DMS114 treated with DMSO at 0.1 percent for 48 hours (cell line): ENCODE measurements at regions not wholly inside any gene's neighbourhood (a gene's known extent, or its start where the extent isn't known, plus 50 kb on each side); places are given as distances from the start of the nearest gene placed in this dataset.
"Not testable (repeated sequence)": the region's sequence is repeated elsewhere in the genome, so short reads cannot be mapped to it uniquely, and the experiment has no call there.

ENCODE experiments used
- DNase-seq: peaks from one replicate; lab custom pipeline; 2025; ENCODE audit not compliant: unreplicated experiment; lab: John Stamatoyannopoulos, UW

GRCh38 chr3:26108846-26109489 is 319.1 kb downstream of the OXSM start:
- no peak for DNase-seq

GRCh38 chr3:26114851-26115250 is 325.0 kb downstream of the OXSM start:
- DNase-seq: no peak

- DNase-seq: no peak
These were observed 328.3 kb downstream of the OXSM start for GRCh38 chr3:26118165-26118564.

GRCh38 chr3:26132942-26133341 is 343.1 kb downstream of the OXSM start:
- DNase-seq: no peak

- no peak for DNase-seq
These were observed 351.4 kb downstream of the OXSM start for GRCh38 chr3:26141296-26141695.

GRCh38 chr3:26145769-26146168 is 355.9 kb downstream of the OXSM start:
- DNase-seq: no peak

- not testable (repeated sequence) for DNase-seq
These were observed 367.5 kb downstream of the OXSM start for GRCh38 chr3:26157428-26157827.

- DNase-seq: no peak
These were observed 381.1 kb downstream of the OXSM start for GRCh38 chr3:26171006-26171405.

GRCh38 chr3:26191556-26191955 is 401.7 kb downstream of the OXSM start:
- no peak for DNase-seq

- DNase-seq: no peak
These were observed 403.7 kb downstream of the OXSM start for GRCh38 chr3:26193558-26193957.

- DNase-seq: no peak
These were observed 406.9 kb downstream of the OXSM start for GRCh38 chr3:26196781-26197180.

GRCh38 chr3:26198609-26199008 is 408.7 kb downstream of the OXSM start:
- no peak for DNase-seq

- no peak for DNase-seq
These were observed 412.3 kb downstream of the OXSM start for GRCh38 chr3:26202169-26202568.

GRCh38 chr3:26205475-26205874 is 415.6 kb downstream of the OXSM start:
- no peak for DNase-seq

GRCh38 chr3:26208201-26208600 is 414.4 kb upstream of the LRRC3B start:
- DNase-seq: no peak

GRCh38 chr3:26229801-26230200 is 392.8 kb upstream of the LRRC3B start:
- DNase-seq: no peak

GRCh38 chr3:26233374-26233773 is 389.2 kb upstream of the LRRC3B start:
- DNase-seq: no peak

- no peak for DNase-seq
These were observed 386.0 kb upstream of the LRRC3B start for GRCh38 chr3:26236531-26236930.

- no peak for DNase-seq
These were observed 385.4 kb upstream of the LRRC3B start for GRCh38 chr3:26237036-26237682.

- not testable (repeated sequence) for DNase-seq
These were observed 378.0 kb upstream of the LRRC3B start for GRCh38 chr3:26244586-26244985.

GRCh38 chr3:26245236-26245635 is 377.3 kb upstream of the LRRC3B start:
- no peak for DNase-seq

- no peak for DNase-seq
These were observed 375.7 kb upstream of the LRRC3B start for GRCh38 chr3:26246901-26247300.

- no peak for DNase-seq
These were observed 374.9 kb upstream of the LRRC3B start for GRCh38 chr3:26247712-26248111.
